B cell (primary cell): ENCODE measurements at regions not wholly inside any gene's neighbourhood (a gene's known extent, or its start where the extent isn't known, plus 50 kb on each side); places are given as distances from the start of the nearest gene placed in this dataset.

Experiments used
- CTCF ChIP-seq: fragments of 200-600 bp; IDR thresholded peaks from one replicate; pipeline ENCODE4 v1.8.0; 2022; ENCODE audit warnings: antibody characterized with exemption, mild to moderate bottlenecking
- EZH2 ChIP-seq: IDR thresholded peaks from 2 replicates; pipeline ENCODE4 v1.6.1; 2012; ENCODE audit warnings: borderline replicate concordance, low read depth, mild to moderate bottlenecking, moderate library complexity, low read length; ENCODE audit not compliant: insufficient read depth, poor library complexity, severe bottlenecking

GRCh38 chr11:122421702-122422101 is 233.8 kb upstream of the UBASH3B start:
- TF ChIP-seq CTCF (no peak), EZH2 (no peak)
